HL-60 (cell line): ENCODE measurements at regions not wholly inside any gene's neighbourhood (a gene's known extent, or its start where the extent isn't known, plus 50 kb on each side); places are given as distances from the start of the nearest gene placed in this dataset.

Experiments
- GABPA ChIP-seq: IDR thresholded peaks from 2 replicates; pipeline ENCODE4 v1.6.1; 2012; ENCODE audit warnings: low read depth
- POLR2AphosphoS5 ChIP-seq: IDR thresholded peaks from 2 replicates; pipeline ENCODE4 v1.6.1; 2012; ENCODE audit warnings: low read depth
- REST ChIP-seq: IDR thresholded peaks from 2 replicates; pipeline ENCODE4 v1.6.1; 2012; ENCODE audit warnings: low read depth; ENCODE audit not compliant: insufficient replicate concordance
- SPI1 ChIP-seq: IDR thresholded peaks from 2 replicates; pipeline ENCODE4 v1.6.1; 2012; ENCODE audit warnings: low read depth, mild to moderate bottlenecking, borderline replicate concordance
- TF ChIP-seq, protein P1 (sequence below): IDR thresholded peaks from one replicate; pipeline ENCODE4 v1.5.1; 2011; ENCODE audit warnings: low read length, control low read depth, inconsistent platforms; ENCODE audit not compliant: insufficient read depth

GRCh38 chr5:167665841-167666375 is 625.5 kb upstream of the WWC1 start:
- TF ChIP-seq, protein P1, sequence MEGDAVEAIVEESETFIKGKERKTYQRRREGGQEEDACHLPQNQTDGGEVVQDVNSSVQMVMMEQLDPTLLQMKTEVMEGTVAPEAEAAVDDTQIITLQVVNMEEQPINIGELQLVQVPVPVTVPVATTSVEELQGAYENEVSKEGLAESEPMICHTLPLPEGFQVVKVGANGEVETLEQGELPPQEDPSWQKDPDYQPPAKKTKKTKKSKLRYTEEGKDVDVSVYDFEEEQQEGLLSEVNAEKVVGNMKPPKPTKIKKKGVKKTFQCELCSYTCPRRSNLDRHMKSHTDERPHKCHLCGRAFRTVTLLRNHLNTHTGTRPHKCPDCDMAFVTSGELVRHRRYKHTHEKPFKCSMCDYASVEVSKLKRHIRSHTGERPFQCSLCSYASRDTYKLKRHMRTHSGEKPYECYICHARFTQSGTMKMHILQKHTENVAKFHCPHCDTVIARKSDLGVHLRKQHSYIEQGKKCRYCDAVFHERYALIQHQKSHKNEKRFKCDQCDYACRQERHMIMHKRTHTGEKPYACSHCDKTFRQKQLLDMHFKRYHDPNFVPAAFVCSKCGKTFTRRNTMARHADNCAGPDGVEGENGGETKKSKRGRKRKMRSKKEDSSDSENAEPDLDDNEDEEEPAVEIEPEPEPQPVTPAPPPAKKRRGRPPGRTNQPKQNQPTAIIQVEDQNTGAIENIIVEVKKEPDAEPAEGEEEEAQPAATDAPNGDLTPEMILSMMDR, result no peak
- TF ChIP-seq POLR2AphosphoS5 (no peak), GABPA (no peak), SPI1 (no peak), REST (no peak)
